ENCODE measurements at regions not wholly inside any gene's neighbourhood (a gene's known extent, or its start where the extent isn't known, plus 50 kb on each side); places are given as distances from the start of the nearest gene placed in this dataset.

DNA sequence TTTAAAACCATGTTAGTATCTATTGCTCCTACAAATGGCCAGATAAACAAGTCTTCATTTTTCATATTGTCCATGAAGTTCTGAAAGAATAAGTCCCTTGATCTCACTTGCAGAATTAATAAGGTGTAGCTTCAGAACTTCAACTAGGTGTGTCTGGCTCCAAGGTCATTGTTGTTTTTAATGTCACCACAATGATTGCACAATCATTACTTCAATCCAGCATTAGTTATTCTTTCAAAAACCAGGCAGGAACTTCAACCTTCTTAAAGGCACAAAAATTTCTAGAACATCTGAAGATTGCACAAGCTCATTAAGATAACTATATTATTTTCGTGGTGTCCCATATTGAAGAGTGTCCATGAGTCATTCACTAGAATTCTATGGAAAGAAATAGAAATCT, 1386.4 kb downstream of the CDH11 start:
- TF ChIP-seq ZZZ3 (IDR thresholded peaks at IDR 0.05; ENCODE audit: control insufficient read depth, insufficient read length, low read depth) (no peak), FOXM1 (IDR thresholded peaks at IDR 0.05; ENCODE audit: low read depth, low read length) (no peak), ZNF217 (IDR thresholded peaks at IDR 0.05) (no peak)
